BJ (cell line): ENCODE measurements at regions not wholly inside any gene's neighbourhood (a gene's known extent, or its start where the extent isn't known, plus 50 kb on each side); places are given as distances from the start of the nearest gene placed in this dataset.

ENCODE experiments used
- CTCF ChIA-PET: fragments of 350-600 bp; formaldehyde crosslinking; extraction: SDS; loops from one replicate; lab custom pipeline; 2021; ENCODE audit warnings: antibody characterized with exemption, inconsistent platforms; lab: Yijun Ruan, JAX
- POLR2A ChIA-PET: fragments of 300-600 bp; sonication (Branson Sonifier 250); formaldehyde crosslinking; extraction: SDS; loops from one replicate; lab custom pipeline; 2021; ENCODE audit warnings: antibody characterized with exemption; lab: Charles Lee
- DNase-seq: peaks from one replicate; pipeline ENCODE4 v3.0.0-alpha.2; 2011; ENCODE audit warnings: low read depth
- H3K27me3 ChIP-seq: 2 replicates; pipeline ENCODE4 v1.6.0; 2011; ENCODE audit warnings: low read length; ENCODE audit not compliant: control insufficient read depth, insufficient read depth
- H3K36me3 ChIP-seq: 2 replicates; pipeline ENCODE4 v1.5.1; 2011; ENCODE audit warnings: low read length; ENCODE audit not compliant: control insufficient read depth, insufficient read depth
- H3K4me3 ChIP-seq: 2 replicates; pipeline ENCODE4 v1.5.1; 2011; ENCODE audit warnings: low read depth, mild to moderate bottlenecking, control low read depth, low read length
- CTCF ChIP-seq: IDR thresholded peaks from 2 replicates; pipeline ENCODE4 v1.5.1; 2011; ENCODE audit warnings: low read depth, mild to moderate bottlenecking, control low read depth, inconsistent platforms, low read length, moderate library complexity; ENCODE audit not compliant: insufficient read depth

GRCh38 chr20:34175079-34175478, 63.0 kb upstream of the EIF2S2 start:
- Histone ChIP-seq H3K27me3 (peaks cover 3% of the 10 kb centered on the region; the same call in 1 of the 2 replicates), H3K4me3 (no peak overlapping the region), H3K36me3 (no peaks in the 10 kb centered on the region)
- TF ChIP-seq CTCF = no peak
- no peak for DNase-seq
- ChIA-PET POLR2A (no interaction called here), CTCF (interaction anchor here (0.7 to 2.5 kb wide), 4 partner anchors 9 to 282 kb away, joined by 3 to 11 read pairs (median 4); no protein-coding TSS in a partner anchor)

GRCh38 chr20:34175879-34176278, 63.8 kb upstream of the EIF2S2 start:
- Histone ChIP-seq H3K36me3 (no peaks in the 10 kb centered on the region), H3K27me3 (peaks cover 3% of the 10 kb centered on the region; the same call in 1 of the 2 replicates), H3K4me3 (no peak overlapping the region)
- ChIA-PET POLR2A (no interaction called here), CTCF (interaction anchor here (1.1 to 2.5 kb wide), 2 partner anchors 9 to 15 kb away, joined by 4 to 11 read pairs; no protein-coding TSS in a partner anchor)
- DNase-seq = no peak
- no peak for TF ChIP-seq CTCF

GRCh38 chr20:34177052-34177451, 64.2 kb upstream of the ASIP start:
- Histone ChIP-seq H3K36me3 (no peaks in the 10 kb centered on the region), H3K27me3 (peaks cover 3% of the 10 kb centered on the region; the same call in 1 of the 2 replicates), H3K4me3 (no peak overlapping the region)
- DNase-seq = no peak
- TF ChIP-seq CTCF = no peak
- ChIA-PET POLR2A (no interaction called here), CTCF (interaction anchor here (1.1 kb wide), 1 partner anchor 9 kb away, joined by 4 read pairs; no protein-coding TSS in a partner anchor)

- DNase-seq = no peak
- no peak for TF ChIP-seq CTCF
- Histone ChIP-seq H3K36me3 (no peaks in the 10 kb centered on the region), H3K27me3 (peaks cover 6% of the 10 kb centered on the region; the same call in 1 of the 2 replicates), H3K4me3 (no peak overlapping the region)
- ChIA-PET POLR2A (no interaction called here), CTCF (interaction anchor here (5.1 kb wide), 1 partner anchor 11 kb away, joined by 17 read pairs; no protein-coding TSS in a partner anchor)
Measured at GRCh38 chr20:34179637-34180360, 61.4 kb upstream of the ASIP start.

GRCh38 chr20:34180460-34181120, 60.6 kb upstream of the ASIP start:
- ChIA-PET POLR2A (no interaction called here), CTCF (interaction anchor here (5.1 kb wide), 1 partner anchor 10 kb away, joined by 17 read pairs; no protein-coding TSS in a partner anchor)
- H3K36me3 ChIP-seq = no peaks in the 10 kb centered on the region
- H3K4me3 ChIP-seq = no peak overlapping the region
- DNase-seq = no peak
- TF ChIP-seq CTCF = no peak
- H3K27me3 ChIP-seq = peaks cover 2% of the 10 kb centered on the region; the same call in 1 of the 2 replicates
